Astrocyte (in vitro differentiated cells and primary cell): ENCODE measurements at regions not wholly inside any gene's neighbourhood (a gene's known extent, or its start where the extent isn't known, plus 50 kb on each side); places are given as distances from the start of the nearest gene placed in this dataset.
A peak's percentile ranks its signal among the peaks of the same experiment; 100 is the strongest.

Experiments used
- DNase-seq: peaks from one replicate; pipeline ENCODE4 v3.0.0-alpha.2; 2010; ENCODE audit warnings: low read depth
- FAIRE-seq: peaks from 2 replicates; lab custom pipeline; 2011; peaks lifted over from hg19 to GRCh38; lab: Jason Lieb, UNC
- H2AFZ ChIP-seq: 2 replicates; pipeline ENCODE4 v1.6.0; 2012; ENCODE audit warnings: low read depth, low read length, inconsistent platforms
- H3K27ac ChIP-seq: 2 replicates; pipeline ENCODE4 v1.5.1; 2011; ENCODE audit warnings: low read depth, low read length, inconsistent platforms
- H3K27me3 ChIP-seq: 2 replicates; pipeline ENCODE4 v1.6.0; 2011; ENCODE audit warnings: low read length, inconsistent platforms; ENCODE audit not compliant: insufficient read depth
- H3K36me3 ChIP-seq: 2 replicates; pipeline ENCODE4 v1.5.1; 2011; ENCODE audit warnings: low read length, inconsistent platforms; ENCODE audit not compliant: insufficient read depth
- H3K4me1 ChIP-seq: 2 replicates; pipeline ENCODE4 v1.5.1; 2011; ENCODE audit warnings: low read length, inconsistent platforms; ENCODE audit not compliant: insufficient read depth
- H3K4me2 ChIP-seq: 2 replicates; pipeline ENCODE4 v1.6.0; 2012; ENCODE audit warnings: low read length, inconsistent platforms
- H3K4me3 ChIP-seq: 2 replicates; pipeline ENCODE4 v1.5.1; 2011; ENCODE audit warnings: low read depth, mild to moderate bottlenecking, low read length, inconsistent platforms; ENCODE audit not compliant: insufficient read depth
- H3K79me2 ChIP-seq: 2 replicates; pipeline ENCODE4 v1.6.0; 2012; ENCODE audit warnings: mild to moderate bottlenecking, low read length, inconsistent platforms; ENCODE audit not compliant: insufficient read depth
- H3K9ac ChIP-seq: 2 replicates; pipeline ENCODE4 v1.6.0; 2012; ENCODE audit warnings: mild to moderate bottlenecking, low read length, inconsistent platforms
- H3K9me3 ChIP-seq: 2 replicates; pipeline ENCODE4 v1.5.1; 2012; ENCODE audit warnings: low read depth, mild to moderate bottlenecking, low read length, inconsistent platforms; ENCODE audit not compliant: insufficient read depth
- H4K20me1 ChIP-seq: 2 replicates; pipeline ENCODE4 v1.6.0; 2012; ENCODE audit warnings: low read length, inconsistent platforms; ENCODE audit not compliant: insufficient read depth
- H3K27ac Mint-ChIP-seq: one replicate; pipeline ENCODE4 v1.8.0; 2021; ENCODE audit warnings: mild to moderate bottlenecking, mixed read lengths; ENCODE audit not compliant: unreplicated experiment
- H3K27me3 Mint-ChIP-seq: one replicate; pipeline ENCODE4 v1.8.0; 2021; ENCODE audit warnings: low read depth, mixed read lengths; ENCODE audit not compliant: unreplicated experiment
- H3K36me3 Mint-ChIP-seq: one replicate; pipeline ENCODE4 v1.8.0; 2021; ENCODE audit warnings: low read depth, mixed read lengths; ENCODE audit not compliant: unreplicated experiment
- H3K4me1 Mint-ChIP-seq: one replicate; pipeline ENCODE4 v1.8.0; 2021; ENCODE audit warnings: low read depth, mixed read lengths; ENCODE audit not compliant: unreplicated experiment
- H3K4me3 Mint-ChIP-seq: one replicate; pipeline ENCODE4 v1.8.0; 2021; ENCODE audit warnings: mild to moderate bottlenecking, moderate library complexity, mixed read lengths; ENCODE audit not compliant: unreplicated experiment
- H3K9me3 Mint-ChIP-seq: one replicate; pipeline ENCODE4 v1.8.0; 2021; ENCODE audit warnings: mild to moderate bottlenecking, mixed read lengths; ENCODE audit not compliant: unreplicated experiment
- CTCF ChIP-seq: IDR thresholded peaks from 2 replicates; pipeline ENCODE4 v1.5.1; 2011; ENCODE audit warnings: low read depth, mild to moderate bottlenecking, inconsistent platforms, low read length, moderate library complexity; ENCODE audit not compliant: insufficient read depth
- EZH2 ChIP-seq: IDR thresholded peaks from 2 replicates; pipeline ENCODE4 v1.6.1; 2012; ENCODE audit warnings: mild to moderate bottlenecking, low read length, inconsistent platforms; ENCODE audit not compliant: insufficient read depth

GRCh38 chr9:81082221-81082620, 607.1 kb downstream of the TLE1 start:
- H3K27ac Mint-ChIP-seq = no peak overlapping the region
- no peak overlapping the region for H2AFZ ChIP-seq
- H3K27ac ChIP-seq = no peak overlapping the region
- peaks cover 17% of the 10 kb centered on the region for H3K4me1 ChIP-seq
- TF ChIP-seq CTCF = no peak
- TF ChIP-seq EZH2 = no peak
- no peaks in the 10 kb centered on the region for H3K36me3 ChIP-seq
- no peaks in the 10 kb centered on the region for H3K9me3 ChIP-seq
- FAIRE-seq (no peak), DNase-seq (peak; percentile 65)
- no peaks in the 10 kb centered on the region for H4K20me1 ChIP-seq
- no peaks in the 10 kb centered on the region for H3K27me3 Mint-ChIP-seq
- no peaks in the 10 kb centered on the region for H3K79me2 ChIP-seq
- no peak overlapping the region for H3K9ac ChIP-seq
- H3K9me3 Mint-ChIP-seq = no peaks in the 10 kb centered on the region
- no peak overlapping the region for H3K4me3 ChIP-seq
- H3K27me3 ChIP-seq = no peaks in the 10 kb centered on the region
- no peaks in the 10 kb centered on the region for H3K36me3 Mint-ChIP-seq
- H3K4me3 Mint-ChIP-seq = no peak overlapping the region
- H3K4me2 ChIP-seq = no peak overlapping the region
- H3K4me1 Mint-ChIP-seq = peaks cover 13% of the 10 kb centered on the region

GRCh38 chr9:81080900-81081299, 608.4 kb downstream of the TLE1 start:
- Histone ChIP-seq H4K20me1 (no peaks in the 10 kb centered on the region), H3K27me3 (no peaks in the 10 kb centered on the region)
- no peak for FAIRE-seq

More at GRCh38 chr9:81080900-81081299, 608.4 kb downstream of the TLE1 start:
- Histone ChIP-seq H3K9me3 (no peaks in the 10 kb centered on the region), H3K36me3 (no peaks in the 10 kb centered on the region), H3K9ac (no peak overlapping the region), H2AFZ (no peak overlapping the region), H3K79me2 (no peaks in the 10 kb centered on the region), H3K4me2 (no peak overlapping the region), H3K27ac (no peak overlapping the region), H3K4me1 (peaks cover 17% of the 10 kb centered on the region), H3K4me3 (no peak overlapping the region)
- TF ChIP-seq CTCF = no peak
- TF ChIP-seq EZH2 = no peak
- Mint-ChIP-seq H3K4me3 (no peak overlapping the region), H3K27ac (no peak overlapping the region), H3K4me1 (peaks cover 13% of the 10 kb centered on the region), H3K36me3 (no peaks in the 10 kb centered on the region), H3K9me3 (no peaks in the 10 kb centered on the region), H3K27me3 (no peaks in the 10 kb centered on the region)
- peak; percentile 38 for DNase-seq
